ENCODE measurements at regions not wholly inside any gene's neighbourhood (a gene's known extent, or its start where the extent isn't known, plus 50 kb on each side); places are given as distances from the start of the nearest gene placed in this dataset.
A peak's percentile ranks its signal among the peaks of the same experiment; 100 is the strongest.

- no peak for ATAC-seq
- no peak overlapping the region for H3K27ac ChIP-seq
- H3K27me3 ChIP-seq, result no peaks in the 10 kb centered on the region
- H3K4me1 ChIP-seq, result peaks cover 0 to 6% of the 10 kb centered on the region in 2 donors
- DNase-seq, result no peak
- H3K36me3 ChIP-seq, result no peaks in the 10 kb centered on the region
- H3K4me3 ChIP-seq, result no peak overlapping the region
- intact Hi-C loops (cut with DNase I), result no loop called here
- no peak for TF ChIP-seq CTCF (IDR thresholded peaks at IDR 0.05)
- H3K9me3 ChIP-seq, result no peaks in the 10 kb centered on the region
Measured at GRCh38 chr14:53214384-53214783, 61.3 kb upstream of the DDHD1 start.

GRCh38 chr14:53213761-53214160 lies 60.6 kb upstream of the DDHD1 start:
- TF ChIP-seq CTCF (IDR thresholded peaks at IDR 0.05), result no peak
- DNase-seq (no peak), ATAC-seq (no peak)

GRCh38 chr14:53209370-53209769 lies 56.2 kb upstream of the DDHD1 start:
- Histone ChIP-seq H3K9me3 (no peaks in the 10 kb centered on the region), H3K27me3 (no peaks in the 10 kb centered on the region), H3K4me3 (no peak overlapping the region), H3K27ac (no peak overlapping the region), H3K4me1 (peaks cover 0 to 8% of the 10 kb centered on the region in 2 donors), H3K36me3 (no peaks in the 10 kb centered on the region)
- no peak for TF ChIP-seq CTCF (IDR thresholded peaks at IDR 0.05)
- DNase-seq (peak in 2 of 4 donors; percentile 20 to 37), ATAC-seq (peak; percentile 26)
- intact Hi-C loops (cut with DNase I), result no loop called here

More at GRCh38 chr14:53213761-53214160, 60.6 kb upstream of the DDHD1 start:
- Histone ChIP-seq H3K36me3 (no peaks in the 10 kb centered on the region), H3K4me1 (peaks cover 0 to 12% of the 10 kb centered on the region in 2 donors), H3K9me3 (no peaks in the 10 kb centered on the region), H3K27me3 (no peaks in the 10 kb centered on the region), H3K4me3 (no peak overlapping the region), H3K27ac (no peak overlapping the region)
- intact Hi-C loops (cut with DNase I), result no loop called here

Measured in left lung (tissue), 4 donors.